H1 (cell line): ENCODE measurements at regions not wholly inside any gene's neighbourhood (a gene's known extent, or its start where the extent isn't known, plus 50 kb on each side); places are given as distances from the start of the nearest gene placed in this dataset.
A peak's percentile ranks its signal among the peaks of the same experiment; 100 is the strongest.

Experiments used
- CTCF ChIA-PET: fragments of 300-600 bp; sonication (Branson Sonifier 250); formaldehyde crosslinking; loops from one replicate; lab custom pipeline; 2021; ENCODE audit not compliant: partially characterized antibody; lab: Charles Lee
- POLR2A ChIA-PET: fragments of 300-600 bp; sonication (Branson Sonifier 250); formaldehyde crosslinking; loops from one replicate; lab custom pipeline; 2021; ENCODE audit warnings: inconsistent platforms; ENCODE audit not compliant: partially characterized antibody; lab: Charles Lee
- DNase-seq, 2 experiments: peaks; one replicate each; pipeline versions ENCODE4 v3.0.0 to v3.0.0-alpha.2; 2010 to 2022; ENCODE audit warnings: low spot score in 2 of 2, low read depth in 1 of 2, mixed read lengths in 1 of 2
- FAIRE-seq: peaks from 2 replicates; lab custom pipeline; 2011; peaks lifted over from hg19 to GRCh38; lab: Jason Lieb, UNC
- H2AFZ ChIP-seq: 2 replicates; pipeline ENCODE4 v1.8.1; 2012; ENCODE audit warnings: low read length, inconsistent platforms
- H2AK5ac ChIP-seq: 2 replicates; pipeline ENCODE4 v1.6.1; 2013; ENCODE audit warnings: low read depth, low read length
- H2BK120ac ChIP-seq: replicated peaks from 2 replicates; pipeline ENCODE3; 2013; ENCODE audit warnings: low read depth, low read length, inconsistent platforms
- H2BK12ac ChIP-seq: 2 replicates; pipeline ENCODE4 v1.6.1; 2013; ENCODE audit warnings: low read depth, low read length
- H2BK15ac ChIP-seq: 2 replicates; pipeline ENCODE4 v1.6.1; 2013; ENCODE audit warnings: low read length
- H2BK20ac ChIP-seq: 2 replicates; pipeline ENCODE4 v1.6.1; 2013; ENCODE audit warnings: low read length
- H2BK5ac ChIP-seq: 2 replicates; pipeline ENCODE4 v1.6.1; 2013; ENCODE audit warnings: low read depth, low read length
- H3K14ac ChIP-seq: 2 replicates; pipeline ENCODE4 v1.6.1; 2013; ENCODE audit warnings: inconsistent platforms; ENCODE audit not compliant: insufficient read length
- H3K18ac ChIP-seq: 2 replicates; pipeline ENCODE4 v1.6.1; 2013; ENCODE audit warnings: low read length; ENCODE audit errors: extremely low read depth
- H3K23ac ChIP-seq: 2 replicates; pipeline ENCODE4 v1.6.1; 2013; ENCODE audit warnings: inconsistent platforms; ENCODE audit not compliant: insufficient read length
- H3K23me2 ChIP-seq: 2 replicates; pipeline ENCODE4 v1.6.1; 2013; ENCODE audit warnings: low read depth, low read length
- H3K27ac ChIP-seq: 2 replicates; pipeline ENCODE4 v1.6.1; 2011; ENCODE audit warnings: low read depth, low read length, inconsistent platforms
- H3K27me3 ChIP-seq, 4 experiments: replicated peaks in 1 of 4; 1 replicate in 1 of 4; 2 replicates in 3 of 4; pipeline versions ENCODE4 v1.6.1 to v1.8.1; 2011 to 2013; ENCODE audit warnings: low read length in 3 of 4, mild to moderate bottlenecking in 3 of 4, inconsistent platforms in 2 of 4, mixed read lengths in 2 of 4, moderate library complexity in 1 of 4; ENCODE audit not compliant: control insufficient read depth in 3 of 4, insufficient read depth in 3 of 4; ENCODE audit errors: extremely low read depth in 1 of 4
- H3K36me3 ChIP-seq, 4 experiments: 2 replicates each; pipeline versions ENCODE4 v1.6.1 to v1.8.1; 2011 to 2013; ENCODE audit warnings: mild to moderate bottlenecking in 4 of 4, low read length in 3 of 4, moderate library complexity in 2 of 4, control low read depth in 1 of 4, inconsistent platforms in 1 of 4; ENCODE audit not compliant: insufficient read depth in 4 of 4, control insufficient read depth in 2 of 4
- H3K4ac ChIP-seq: replicated peaks from 2 replicates; pipeline ENCODE3; 2013; ENCODE audit warnings: low read length, low read depth, mixed read lengths, inconsistent platforms; ENCODE audit not compliant: insufficient read length
- H3K4me1 ChIP-seq, 4 experiments: replicated peaks in 1 of 4; 1 replicate in 1 of 4; 2 replicates in 3 of 4; pipeline versions ENCODE4 v1.6.1 to v1.8.1; 2011 to 2013; ENCODE audit warnings: low read length in 3 of 4, inconsistent platforms in 2 of 4, mixed read lengths in 1 of 4; ENCODE audit not compliant: insufficient read depth in 4 of 4, control insufficient read depth in 3 of 4
- H3K4me2 ChIP-seq, 2 experiments: 2 replicates each; pipeline versions ENCODE4 v1.6.1 to v1.8.1; 2011 to 2013; ENCODE audit warnings: low read depth in 2 of 2, low read length in 2 of 2, control low read depth in 1 of 2, inconsistent platforms in 1 of 2, mild to moderate bottlenecking in 1 of 2; ENCODE audit not compliant: insufficient read depth in 1 of 2
- H3K4me3 ChIP-seq, 4 experiments: fragments of 200-600, 300-600 bp in 1 of 4; sonication (generic), shearing (Covaris generic), sonication (Bioruptor Twin) in 1 of 4; 2 replicates each; pipeline versions ENCODE4 v1.5.1 to v1.8.1; 2011 to 2016; ENCODE audit warnings: low read length in 4 of 4, low read depth in 3 of 4, control low read depth in 2 of 4, inconsistent platforms in 2 of 4, mild to moderate bottlenecking in 2 of 4, mixed read lengths in 1 of 4, moderate library complexity in 1 of 4; ENCODE audit not compliant: insufficient read depth in 2 of 4; ENCODE audit errors: extremely low read depth in 1 of 4
- H3K56ac ChIP-seq: replicated peaks from 2 replicates; pipeline ENCODE3; 2013; ENCODE audit warnings: low read depth, mild to moderate bottlenecking, mixed read lengths, low read length, inconsistent platforms; ENCODE audit not compliant: insufficient read length
- H3K79me1 ChIP-seq: 2 replicates; pipeline ENCODE4 v1.6.1; 2013; ENCODE audit warnings: low read depth, low read length, control low read depth
- H3K79me2 ChIP-seq, 2 experiments: 2 replicates each; pipeline versions ENCODE4 v1.6.1 to v1.8.1; 2012 to 2013; ENCODE audit warnings: low read length in 2 of 2, mild to moderate bottlenecking in 2 of 2, inconsistent platforms in 1 of 2; ENCODE audit not compliant: insufficient read depth in 2 of 2, control insufficient read depth in 1 of 2
- H3K9ac ChIP-seq, 4 experiments: replicated peaks in 1 of 4; 1 replicate in 1 of 4; 2 replicates in 3 of 4; pipeline versions ENCODE4 v1.6.1 to v1.8.1; 2011 to 2013; ENCODE audit warnings: low read depth in 3 of 4, low read length in 3 of 4, control low read depth in 2 of 4, mild to moderate bottlenecking in 2 of 4, moderate library complexity in 2 of 4, inconsistent platforms in 1 of 4; ENCODE audit errors: extremely low read depth in 1 of 4
- H3K9me3 ChIP-seq, 2 experiments: 2 replicates each; pipeline versions ENCODE4 v1.6.1 to v1.8.1; 2012 to 2013; ENCODE audit warnings: mild to moderate bottlenecking in 2 of 2, moderate library complexity in 2 of 2, control low read depth in 1 of 2, inconsistent platforms in 1 of 2, low read depth in 1 of 2, low read length in 1 of 2, mixed read lengths in 1 of 2; ENCODE audit not compliant: insufficient read depth in 2 of 2
- H4K20me1 ChIP-seq, 2 experiments: replicated peaks in 1 of 2; 2 replicates each; pipeline versions ENCODE3 to v1.8.1; 2011 to 2013; ENCODE audit warnings: inconsistent platforms in 2 of 2, low read length in 2 of 2, mild to moderate bottlenecking in 1 of 2; ENCODE audit not compliant: insufficient read depth in 2 of 2, control insufficient read depth in 1 of 2
- H4K5ac ChIP-seq: 2 replicates; pipeline ENCODE4 v1.6.1; 2013; ENCODE audit warnings: low read length, low read depth, mixed read lengths, inconsistent platforms; ENCODE audit not compliant: insufficient read length
- H4K8ac ChIP-seq: 2 replicates; pipeline ENCODE4 v1.8.0; 2013; ENCODE audit warnings: mild to moderate bottlenecking, moderate library complexity, low read length, inconsistent platforms; ENCODE audit not compliant: insufficient read depth; ENCODE audit errors: extremely low read depth
- H4K91ac ChIP-seq: replicated peaks from 2 replicates; pipeline ENCODE3; 2013; ENCODE audit warnings: low read length, mixed read lengths, inconsistent platforms; ENCODE audit not compliant: insufficient read length
- BCL11A ChIP-seq, 2 experiments: IDR thresholded peaks; one replicate each; pipeline ENCODE4 v1.6.1; 2011; ENCODE audit warnings: low read depth in 2 of 2, low read length in 2 of 2, mild to moderate bottlenecking in 2 of 2
- CBX5 ChIP-seq: fragments of 300-800, 300-1000 bp; sonication (generic); IDR thresholded peaks from 2 replicates; pipeline ENCODE4 v1.7.1; 2016; ENCODE audit warnings: antibody characterized with exemption, low read length, low read depth
- CBX8 ChIP-seq: fragments of 300-800, 300-1000 bp; sonication (generic); IDR thresholded peaks from 2 replicates; pipeline ENCODE4 v1.7.1; 2016; ENCODE audit warnings: low read depth, low read length, borderline replicate concordance
- GABPA ChIP-seq: IDR thresholded peaks from 2 replicates; pipeline ENCODE4 v1.6.1; 2011; ENCODE audit warnings: mild to moderate bottlenecking, low read length, moderate library complexity, borderline replicate concordance; ENCODE audit not compliant: insufficient read depth
- MAFK ChIP-seq: IDR thresholded peaks from 2 replicates; pipeline ENCODE4 v1.6.1; 2012; ENCODE audit warnings: low read depth, mild to moderate bottlenecking, improper control_type of control experiment, low read length
- NRF1 ChIP-seq: IDR thresholded peaks from 2 replicates; pipeline ENCODE4 v1.6.1; 2011; ENCODE audit warnings: mild to moderate bottlenecking, low read depth, low read length, improper control_type of control experiment
- POLR2AphosphoS5 ChIP-seq: IDR thresholded peaks from 2 replicates; pipeline ENCODE4 v1.6.1; 2011; ENCODE audit warnings: low read depth, low read length
- SP1 ChIP-seq: IDR thresholded peaks from 2 replicates; pipeline ENCODE4 v1.6.1; 2011; ENCODE audit warnings: low read depth, low read length
- SP4 ChIP-seq: IDR thresholded peaks from 2 replicates; pipeline ENCODE4 v1.6.1; 2012; ENCODE audit warnings: low read length, inconsistent platforms
- SUZ12 ChIP-seq: fragments of 200-600 bp; sonication (generic); IDR thresholded peaks from 2 replicates; pipeline ENCODE4 v1.6.1; 2012; ENCODE audit warnings: mild to moderate bottlenecking, inconsistent platforms, low read length, moderate library complexity, mixed read lengths
- ZNF274 ChIP-seq: IDR thresholded peaks from 2 replicates; pipeline ENCODE4 v1.7.0; 2012; ENCODE audit warnings: low read length, borderline replicate concordance; ENCODE audit errors: extremely low read depth
- WGBS, 2 experiments: shearing (Covaris generic) in 1 of 2; methylation state at CpG; one replicate each; pipeline versions ENCODE4 v1.1.6 to v1.1.7; 2013 to 2015; ENCODE audit warnings: low lambda C conversion rate in 2 of 2, mixed read lengths in 2 of 2, inconsistent platforms in 1 of 2, low coverage in 1 of 2, missing lambda C conversion rate in 1 of 2; ENCODE audit not compliant: insufficient replicate concordance in 2 of 2, insufficient coverage in 1 of 2, insufficient read length in 1 of 2; ENCODE audit errors: extremely low coverage in 1 of 2, missing lambda C conversion rate in 1 of 2; 5-methylcytosine and 5-hydroxymethylcytosine counted together

GRCh38 chr10:8305876-8306652, 251.6 kb downstream of the GATA3 start:
- CTCF ChIA-PET: interaction anchor here (1.1 kb wide), 1 partner anchor 571 kb away, joined by 3 read pairs; no protein-coding TSS in a partner anchor
- no peak overlapping the region for H3K27ac ChIP-seq
- no peak overlapping the region for H2BK15ac ChIP-seq
- DNase-seq (no peak), FAIRE-seq (no peak)
- H2BK12ac ChIP-seq: 0 out of 2 replicates have a peak overlapping the region, but pooled peaks have one; percentile 42
- POLR2A ChIA-PET: no interaction called here
- H3K4me2 ChIP-seq: no peak overlapping the region; a peak in 1 of 4 replicates
- H4K8ac ChIP-seq: no peak overlapping the region
- no peaks in the 10 kb centered on the region for H3K36me3 ChIP-seq
- no peak overlapping the region for H3K4ac ChIP-seq
- no peaks in the 10 kb centered on the region; a peak in 1 of 7 replicates for H3K27me3 ChIP-seq
- no peak overlapping the region for H2BK5ac ChIP-seq
- H3K56ac ChIP-seq: no peak overlapping the region
- no peak overlapping the region for H3K18ac ChIP-seq
- no peaks in the 10 kb centered on the region for H3K9me3 ChIP-seq
- no peak overlapping the region for H2BK120ac ChIP-seq
- H3K23me2 ChIP-seq: no peaks in the 10 kb centered on the region
- no peaks in the 10 kb centered on the region for H3K79me2 ChIP-seq
- H3K23ac ChIP-seq: no peak overlapping the region
- WGBS, 2 experiments: 85% methylated on average over 9 of the region's 9 CpGs; no CpG with 5 or more reads in 1 of the 2 experiments
- peaks cover 0 to 5% (median 0%) of the 10 kb centered on the region in 4 experiments; a peak in 2 of 7 replicates for H3K4me1 ChIP-seq
- H3K79me1 ChIP-seq: no peaks in the 10 kb centered on the region
- no peak overlapping the region for H3K4me3 ChIP-seq
- no peak overlapping the region for H2AFZ ChIP-seq
- no peaks in the 10 kb centered on the region for H4K20me1 ChIP-seq
- no peak overlapping the region for H3K14ac ChIP-seq
- TF ChIP-seq POLR2AphosphoS5 (no peak), MAFK (no peak), SUZ12 (no peak), NRF1 (no peak), GABPA (no peak), CBX8 (no peak), BCL11A (IDR thresholded peaks at IDR 0.05; ENCODE audit: low read depth in 2 of 2, low read length in 2 of 2) (no peak), ZNF274 (no peak), SP1 (no peak), CBX5 (no peak), SP4 (no peak)
- TF ChIP-seq, all 59 proteins: peak for 0
- Histone ChIP-seq H2BK20ac (no peak overlapping the region), H4K91ac (no peak overlapping the region), H2AK5ac (no peak overlapping the region), H4K5ac (no peak overlapping the region), H3K9ac (no peak overlapping the region)
